ENCODE measurements at regions not wholly inside any gene's neighbourhood (a gene's known extent, or its start where the extent isn't known, plus 50 kb on each side); places are given as distances from the start of the nearest gene placed in this dataset.

- H3K27ac ChIP-seq = no peak overlapping the region
- no peaks in the 10 kb centered on the region for H3K36me3 ChIP-seq (ENCODE audit: low read depth, missing control alignments)
- WGBS, 2 donors = 22 to 23% methylated on average over 3 of the region's 3 CpGs
- no peak overlapping the region for H3K4me3 ChIP-seq
- no peaks in the 10 kb centered on the region for H3K9me3 ChIP-seq
- TF ChIP-seq POLR2A (IDR thresholded peaks at IDR 0.05) (no peak), CTCF (IDR thresholded peaks at IDR 0.05) (no peak)
- H3K4me1 ChIP-seq = no peaks in the 10 kb centered on the region
- no peak for DNase-seq
- intact Hi-C loops (cut with DNase I; ENCODE audit: low total_unique reads) = no loop called here
- H3K27me3 ChIP-seq = no peaks in the 10 kb centered on the region
Observed at GRCh38 chr4:119679251-119679650, 50.6 kb upstream of the PDE5A start.

GRCh38 chr4:119678761-119679160, 50.2 kb upstream of the PDE5A start:
- H3K27ac ChIP-seq = no peak overlapping the region
- intact Hi-C loops (cut with DNase I; ENCODE audit: low total_unique reads) = no loop called here
- no peaks in the 10 kb centered on the region for H3K27me3 ChIP-seq
- 54 to 75% methylated on average over 1 of the region's 1 CpG for WGBS, 2 donors
- no peak for DNase-seq
- no peaks in the 10 kb centered on the region for H3K9me3 ChIP-seq
- TF ChIP-seq POLR2A (IDR thresholded peaks at IDR 0.05) (no peak), CTCF (IDR thresholded peaks at IDR 0.05) (no peak)
- no peaks in the 10 kb centered on the region for H3K36me3 ChIP-seq (ENCODE audit: low read depth, missing control alignments)
- H3K4me3 ChIP-seq = no peak overlapping the region
- H3K4me1 ChIP-seq = no peaks in the 10 kb centered on the region

Small RNA genes lying in the stretch of these regions (small RNA-seq; reads per million reads assigned to genes)
- gene RF00019 = 0 reads per million in 2 donors

Data from testis (tissue), 2 donors.